GM21786 (cell line): ENCODE measurements at regions not wholly inside any gene's neighbourhood (a gene's known extent, or its start where the extent isn't known, plus 50 kb on each side); places are given as distances from the start of the nearest gene placed in this dataset.
"Not testable (repeated sequence)": the region's sequence is repeated elsewhere in the genome, so short reads cannot be mapped to it uniquely, and the experiment has no call there.

ENCODE experiments used
- ATAC-seq: cut with Tn5 transposase; IDR thresholded peaks from one replicate; pipeline ENCODE4 v1.9.1; 2021; ENCODE audit not compliant: unreplicated experiment

DNA sequence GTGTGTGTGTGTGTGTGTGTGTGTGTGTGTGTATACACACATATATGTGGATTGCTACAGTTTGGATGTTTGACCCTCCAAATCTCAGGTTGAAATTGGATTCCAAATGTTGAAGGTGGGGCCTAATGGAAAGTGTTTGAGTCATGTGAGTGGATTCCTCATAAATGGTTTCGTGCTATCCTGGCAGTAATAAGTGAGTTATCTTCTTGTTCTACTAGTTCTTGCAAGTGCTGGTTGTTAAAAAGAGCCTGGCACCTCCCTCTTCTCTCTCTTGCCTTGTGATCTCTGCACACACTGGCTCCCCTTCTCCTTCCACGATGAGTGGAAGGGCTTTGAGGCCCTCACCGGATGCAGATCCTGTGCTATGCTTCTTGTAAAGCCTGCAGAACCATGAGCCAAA lies 344.1 kb downstream of the SH2D1A start:
- no peak for ATAC-seq

DNA sequence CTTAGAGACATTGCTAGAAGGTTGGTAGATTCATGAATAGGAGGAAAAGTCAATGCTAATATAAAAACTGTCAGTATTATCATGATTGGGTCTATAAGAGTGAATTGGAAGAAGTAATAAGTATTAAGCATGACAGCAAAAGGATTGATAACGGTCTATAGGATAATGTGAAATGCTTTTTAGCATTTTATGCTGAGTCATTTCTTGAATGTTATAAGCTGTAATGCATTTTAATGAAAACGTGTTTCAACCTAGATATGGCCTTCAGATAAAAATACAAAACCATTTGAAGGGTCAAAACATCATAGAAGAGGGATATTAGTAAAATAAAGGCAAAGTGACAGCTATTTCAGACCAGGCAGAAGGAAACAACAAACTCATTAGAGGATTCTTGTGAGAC lies 353.5 kb downstream of the SH2D1A start:
- ATAC-seq = no peak

DNA sequence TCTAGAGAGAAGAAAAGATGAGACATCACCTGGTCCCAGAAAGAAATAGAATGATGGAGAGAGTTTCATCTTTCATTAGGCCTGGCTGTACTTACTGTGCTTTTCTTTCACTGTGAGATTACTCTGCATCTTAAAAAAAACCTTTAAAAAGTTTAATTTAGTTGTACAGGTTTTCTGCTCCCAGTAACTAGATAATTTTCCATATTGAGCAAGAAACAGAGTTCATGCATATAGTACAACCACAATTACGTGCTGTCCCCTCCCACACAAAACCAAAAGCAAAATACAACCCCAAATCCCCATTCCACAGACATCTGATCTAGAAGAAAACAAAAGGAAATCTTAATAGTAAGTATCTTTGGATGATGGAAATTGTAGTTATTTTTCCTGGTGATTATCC lies 371.2 kb downstream of the SH2D1A start:
- ATAC-seq = no peak

DNA sequence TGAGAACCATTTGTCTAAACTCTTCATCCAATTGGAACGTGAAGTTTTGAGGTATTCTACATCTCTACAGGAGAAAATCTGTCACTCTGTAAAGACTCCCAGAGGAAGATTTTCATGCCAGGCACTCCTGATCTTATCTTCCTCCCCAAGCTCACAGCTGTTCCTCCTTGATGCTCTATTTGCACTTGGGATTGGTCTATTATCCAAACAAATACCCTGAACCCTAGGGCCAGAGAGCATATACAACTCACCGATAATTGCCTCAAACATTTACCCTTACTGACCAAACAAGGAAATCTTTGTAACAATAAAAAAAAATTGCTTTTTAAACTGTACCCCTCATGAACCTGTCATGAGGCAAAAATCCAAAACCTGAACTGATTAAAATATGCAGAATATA lies 372.7 kb downstream of the SH2D1A start:
- ATAC-seq = no peak

DNA sequence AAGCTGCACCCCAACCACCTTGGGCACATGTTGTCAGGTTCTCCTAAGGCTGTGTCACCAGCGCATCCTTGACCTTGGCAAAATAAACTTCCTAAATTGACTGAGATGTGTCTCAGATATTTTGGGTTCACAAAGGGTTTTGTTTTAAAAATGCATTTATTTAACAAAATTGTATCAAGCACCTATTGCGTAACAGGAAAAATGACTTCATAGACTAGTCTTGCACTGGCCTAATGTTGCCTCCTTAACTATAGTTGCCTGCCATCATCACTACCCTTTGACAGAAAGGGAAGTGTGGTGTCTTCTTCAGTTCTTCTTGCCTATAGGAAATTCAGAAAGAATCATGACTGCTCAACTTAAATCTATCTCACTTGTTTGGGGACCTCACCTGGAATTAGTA lies 374.2 kb downstream of the SH2D1A start:
- no peak for ATAC-seq

DNA sequence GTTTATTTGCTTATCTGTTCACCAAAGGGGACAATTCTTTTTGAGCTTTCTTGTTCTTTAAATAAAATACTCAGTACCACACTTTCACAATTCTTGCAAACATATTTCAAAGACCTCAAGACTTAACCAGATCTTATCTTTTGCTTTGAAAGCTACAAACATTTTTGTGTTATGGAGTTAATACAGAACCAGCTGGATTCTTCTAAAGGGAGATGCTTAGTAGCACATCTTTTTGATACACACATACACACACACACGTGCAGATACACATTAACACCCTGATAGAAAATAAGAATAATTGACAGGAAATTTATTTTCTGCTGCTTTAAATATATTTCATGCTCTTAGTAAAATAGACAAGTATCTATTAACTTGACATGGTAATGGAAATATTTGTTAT lies 379.1 kb downstream of the SH2D1A start:
- no peak for ATAC-seq

DNA sequence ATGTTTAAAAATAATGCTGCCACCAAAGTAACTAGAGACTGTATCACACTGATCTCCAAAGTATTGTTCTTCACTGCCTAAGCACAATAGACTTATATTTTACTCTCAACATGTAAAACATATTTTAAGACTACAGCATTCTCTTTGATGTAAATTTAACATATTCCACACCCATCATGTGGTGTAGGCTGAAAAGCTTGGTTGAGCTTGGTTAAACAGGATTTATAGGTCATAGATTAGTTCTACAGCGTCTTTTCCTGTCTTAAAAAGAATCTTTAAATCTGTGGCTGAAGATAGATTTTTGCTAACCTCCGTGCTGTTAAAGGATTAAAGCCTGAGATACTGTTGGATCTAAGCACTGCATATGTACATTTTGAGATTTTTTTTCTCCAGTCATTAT lies 379.9 kb downstream of the SH2D1A start:
- ATAC-seq = no peak

DNA sequence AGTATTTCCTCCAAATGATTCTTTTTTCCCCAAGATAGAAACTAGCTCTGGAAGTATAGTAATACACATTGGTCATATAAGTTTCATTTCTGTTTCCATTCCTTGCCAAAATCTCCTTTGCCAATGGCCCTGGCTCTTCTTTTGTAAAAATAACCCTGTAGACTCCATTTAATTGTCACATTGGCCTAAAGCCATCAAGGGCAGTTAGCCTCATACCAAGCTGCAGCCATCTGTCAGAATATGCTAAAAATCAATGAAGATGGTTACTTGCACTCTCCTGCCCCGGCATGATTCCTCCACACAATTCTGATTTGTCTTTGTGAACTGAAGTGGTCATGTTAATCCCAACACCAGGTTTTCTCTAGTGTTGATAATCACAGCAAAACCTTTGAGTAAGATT lies 380.5 kb downstream of the SH2D1A start:
- ATAC-seq = no peak

DNA sequence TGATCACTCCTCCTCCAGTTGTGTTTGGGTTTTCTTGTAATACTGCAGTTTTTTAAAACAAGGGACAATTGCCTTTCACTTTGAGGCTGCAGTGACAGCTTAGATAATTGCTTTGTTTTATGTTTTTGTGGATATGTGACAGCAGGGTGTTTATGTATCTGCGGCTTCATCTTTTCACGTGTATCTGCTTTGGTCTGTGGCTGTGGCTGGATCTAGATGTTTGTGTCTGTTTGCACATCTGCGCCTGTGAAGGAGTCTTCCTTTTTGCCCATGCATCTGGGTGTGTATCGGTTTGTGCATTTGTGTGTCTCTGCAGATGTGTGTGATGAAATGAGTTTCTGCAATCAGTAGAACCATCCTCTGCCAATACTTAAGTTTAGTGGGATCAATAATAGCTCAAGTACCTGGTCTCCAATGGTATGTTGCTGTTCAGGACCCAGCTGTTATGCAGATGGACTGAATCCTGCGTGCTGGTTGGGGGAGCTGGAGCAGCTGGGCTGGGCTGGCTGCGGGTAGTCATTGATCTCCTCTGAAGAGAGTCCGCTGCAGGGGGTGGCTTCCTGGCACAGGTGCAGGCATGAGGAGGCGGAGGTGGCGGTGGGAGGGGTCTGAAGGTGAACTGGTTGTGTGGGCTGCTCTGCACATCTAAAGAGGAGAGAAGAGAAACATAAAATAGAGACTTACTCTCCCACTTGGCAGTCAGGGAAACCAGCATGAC lies 390.3 kb downstream of the SH2D1A start:
- ATAC-seq = no peak

DNA sequence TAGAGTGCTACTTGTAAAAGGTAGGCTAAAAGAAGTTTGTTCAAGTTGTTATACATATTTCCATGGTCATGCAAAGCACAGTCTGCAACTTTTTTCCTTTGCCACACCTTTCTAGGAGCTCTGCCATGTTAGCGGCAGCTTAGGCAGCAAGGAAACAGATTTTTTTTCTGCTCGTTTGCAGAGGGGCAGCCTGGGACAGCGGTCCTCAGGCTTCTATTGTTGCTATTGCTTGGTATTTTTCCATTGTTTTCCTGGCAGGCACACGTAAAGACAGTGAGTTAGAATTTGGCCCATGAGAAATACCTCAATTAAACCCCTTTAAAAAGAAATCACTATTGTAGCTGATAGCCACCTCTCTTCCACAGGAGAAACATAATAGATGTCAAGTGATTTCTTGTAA lies 391.4 kb downstream of the SH2D1A start:
- ATAC-seq = no peak

DNA sequence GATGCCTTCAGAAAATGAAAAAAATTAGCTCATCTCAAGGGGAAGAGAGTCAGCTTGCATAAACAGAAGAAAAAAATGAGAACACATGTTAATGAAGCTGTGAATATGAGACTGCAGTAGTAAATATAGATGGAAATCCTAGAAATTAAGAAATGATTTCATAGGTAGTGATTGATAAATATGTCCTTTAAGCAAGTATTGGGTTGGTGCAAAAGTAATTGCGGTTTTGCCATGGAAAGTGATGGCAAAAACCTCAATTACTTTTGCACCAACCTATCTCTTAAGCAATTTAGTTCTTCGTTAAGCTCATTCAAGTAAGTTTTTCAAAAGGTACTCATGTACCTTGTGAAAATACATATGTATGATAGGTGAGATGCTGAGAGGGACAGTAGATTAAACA lies 400.9 kb downstream of the SH2D1A start:
- ATAC-seq = no peak

DNA sequence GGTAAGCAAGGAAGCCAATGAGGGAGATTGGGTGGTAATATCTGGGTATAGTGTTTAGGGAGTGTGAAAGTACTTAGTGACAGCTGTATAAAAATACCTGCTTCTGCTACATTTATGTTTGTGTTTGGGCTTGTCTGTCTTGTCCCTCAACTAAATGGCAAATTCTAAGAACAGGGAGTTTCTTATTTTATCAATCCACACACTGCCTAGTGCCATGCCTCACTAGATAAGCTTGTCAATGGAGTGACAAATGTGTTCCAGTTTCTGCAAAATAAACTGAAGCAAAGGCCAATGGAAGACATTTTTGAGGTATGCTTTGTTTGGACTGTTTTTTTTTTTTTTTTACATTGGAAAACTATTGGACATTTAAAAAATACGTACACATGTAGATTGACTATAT lies 418.0 kb downstream of the SH2D1A start:
- no peak for ATAC-seq

DNA sequence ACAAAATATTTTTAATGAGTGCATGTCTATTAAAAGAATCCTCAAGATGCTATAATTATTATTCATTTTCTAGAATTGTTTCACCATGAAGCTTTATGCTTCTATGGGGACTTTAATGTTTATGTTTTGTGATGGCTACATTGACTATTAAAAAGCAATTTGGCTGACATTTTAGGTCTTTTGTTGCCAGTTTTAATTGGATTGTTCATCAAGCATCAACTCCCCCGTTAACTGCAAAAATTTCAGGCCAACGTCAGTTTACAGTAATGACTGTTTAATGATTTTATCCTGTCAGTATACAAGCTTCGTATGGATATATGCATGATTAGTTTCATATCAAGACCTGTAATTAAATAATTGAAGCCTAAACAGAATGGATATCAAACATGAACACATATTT lies 422.8 kb downstream of the SH2D1A start:
- no peak for ATAC-seq

DNA sequence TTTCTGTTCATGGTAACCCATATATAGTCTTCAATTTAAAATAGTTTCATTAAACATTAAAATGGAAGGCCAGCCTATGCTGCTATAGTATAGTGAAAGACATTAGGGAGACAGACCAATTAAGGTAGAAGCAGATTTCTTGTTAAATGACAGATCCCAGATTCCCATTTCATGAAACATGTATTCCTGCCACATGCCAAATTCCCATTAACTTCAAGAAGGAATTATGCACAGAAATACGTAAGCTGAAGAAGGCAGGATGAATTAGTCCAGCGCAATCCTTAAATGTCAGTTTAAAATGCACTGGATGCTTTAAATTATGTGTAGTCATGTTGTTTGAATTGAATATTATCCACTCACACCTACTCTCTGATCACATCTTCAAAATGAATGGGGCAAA lies 424.9 kb downstream of the SH2D1A start:
- ATAC-seq = no peak

DNA sequence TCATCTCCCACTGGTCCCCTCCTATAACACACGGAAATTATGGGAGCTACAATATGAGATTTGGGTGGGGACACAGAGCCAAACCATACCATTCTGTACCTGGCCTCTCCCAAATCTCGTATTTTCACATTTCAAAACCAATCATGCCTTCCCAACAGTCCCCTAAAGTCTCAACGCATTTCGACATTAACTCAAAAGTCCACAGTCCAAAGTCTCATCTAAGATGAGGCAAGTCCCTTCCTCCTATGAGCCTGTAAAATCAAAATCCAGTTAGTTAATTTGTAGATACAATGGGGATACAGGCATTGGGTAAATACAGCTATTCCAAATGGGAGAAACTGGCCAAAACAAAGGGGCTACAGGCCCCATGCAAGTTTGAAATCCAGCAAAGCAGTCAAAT lies 441.9 kb downstream of the SH2D1A start:
- not testable (repeated sequence) for ATAC-seq

DNA sequence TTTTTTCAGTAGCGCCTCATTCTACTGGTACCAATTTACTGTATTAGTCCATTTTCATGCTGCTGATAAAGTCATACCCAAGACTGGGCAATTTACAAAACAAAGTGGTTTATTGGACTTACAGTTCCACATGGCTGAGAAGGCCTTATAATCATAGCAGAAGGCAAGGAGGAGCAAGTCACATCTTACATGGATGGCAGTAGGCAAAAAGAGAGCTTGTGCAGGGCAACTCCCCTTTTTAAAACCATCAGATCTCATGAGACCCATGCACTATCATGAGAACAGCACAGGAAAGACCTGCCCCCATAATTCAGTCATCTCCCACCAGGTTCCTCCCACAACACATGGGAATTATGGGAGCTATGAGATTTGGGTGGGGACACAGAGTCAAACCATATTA lies 443.5 kb downstream of the SH2D1A start:
- ATAC-seq = not testable (repeated sequence)

DNA sequence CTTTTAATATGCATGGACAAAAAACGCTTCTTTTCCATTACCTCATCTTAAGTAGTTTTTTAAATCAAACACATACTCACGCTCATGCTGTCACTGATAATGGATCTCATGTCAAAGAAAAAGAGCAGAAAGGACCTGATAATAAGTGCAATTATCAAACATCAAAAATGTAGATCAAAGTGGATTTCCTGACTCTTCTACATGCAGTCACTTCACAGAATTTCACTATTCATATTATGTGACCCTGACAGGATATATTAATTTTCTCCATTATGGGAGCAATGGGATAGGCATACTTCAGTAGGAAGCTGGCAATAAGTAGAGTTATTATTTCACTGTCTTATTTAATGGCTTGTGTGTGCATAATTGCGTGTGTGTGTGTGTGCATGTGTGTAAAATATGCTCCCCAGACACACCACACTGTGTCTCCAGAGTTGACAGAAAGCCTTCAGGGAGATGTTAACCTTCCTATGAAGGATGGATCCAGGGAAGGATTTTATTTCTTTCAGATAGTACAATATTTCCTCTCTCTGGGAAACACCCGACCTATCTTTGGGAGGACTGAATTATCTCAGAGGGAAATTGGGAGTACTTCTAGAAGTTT lies 445.2 kb downstream of the SH2D1A start:
- ATAC-seq = no peak

DNA sequence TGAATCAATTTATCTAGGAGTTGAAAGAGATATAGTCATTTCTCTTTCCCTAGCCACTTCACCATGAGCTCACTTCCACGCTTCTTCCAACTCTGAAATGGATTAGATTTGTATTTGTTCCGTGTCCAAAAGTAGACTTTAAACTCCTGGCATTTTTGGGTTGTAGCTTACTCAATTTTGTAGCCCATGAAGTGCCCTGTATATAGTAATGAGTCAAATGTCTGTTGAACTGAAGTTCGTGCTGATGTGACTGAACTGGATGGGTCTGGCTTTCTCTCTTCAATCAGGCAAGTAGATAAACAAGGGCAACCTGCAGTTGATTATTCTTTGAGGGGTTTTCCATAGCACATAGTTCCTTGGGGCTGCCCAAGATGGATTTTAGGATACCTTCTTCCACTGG lies 450.6 kb downstream of the SH2D1A start:
- no peak for ATAC-seq

DNA sequence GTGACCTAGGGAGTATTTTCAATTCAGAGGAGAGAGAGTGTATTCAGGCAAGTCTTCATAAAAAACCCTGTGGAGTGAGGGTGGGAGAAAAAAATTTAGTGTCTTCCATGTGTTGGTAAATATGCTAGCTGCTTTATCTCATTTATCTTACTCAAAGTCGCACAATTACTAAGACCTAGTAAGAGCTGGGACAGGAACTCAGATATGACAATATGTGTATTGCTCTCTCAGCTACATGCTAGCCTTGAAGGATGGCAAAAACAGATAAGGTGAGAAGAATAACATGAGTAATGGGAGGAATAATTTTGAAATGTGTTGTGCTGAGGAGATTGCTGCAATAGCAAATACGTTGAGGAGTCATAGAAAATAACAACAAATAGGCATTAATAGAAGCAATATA lies 458.6 kb downstream of the SH2D1A start:
- no peak for ATAC-seq

DNA sequence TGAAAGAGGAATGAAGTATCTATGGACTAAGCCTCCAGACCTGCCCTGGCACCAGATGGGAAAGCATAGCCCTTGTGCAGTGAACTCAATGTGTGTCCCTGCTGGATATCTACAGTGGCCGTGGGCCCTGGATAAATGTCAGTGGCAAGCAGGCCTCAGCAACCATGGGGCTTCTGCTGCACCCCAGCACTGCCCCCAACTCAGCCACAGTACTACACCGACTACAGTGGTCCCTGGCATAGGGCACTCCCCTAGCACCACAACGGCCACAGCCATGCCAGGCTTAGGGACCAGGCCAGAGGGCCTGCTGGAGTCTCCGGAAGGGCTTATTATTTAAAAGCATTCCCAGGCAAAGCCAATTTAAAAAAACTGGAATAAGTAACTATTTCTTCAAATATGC lies 459.1 kb downstream of the SH2D1A start:
- no peak for ATAC-seq

DNA sequence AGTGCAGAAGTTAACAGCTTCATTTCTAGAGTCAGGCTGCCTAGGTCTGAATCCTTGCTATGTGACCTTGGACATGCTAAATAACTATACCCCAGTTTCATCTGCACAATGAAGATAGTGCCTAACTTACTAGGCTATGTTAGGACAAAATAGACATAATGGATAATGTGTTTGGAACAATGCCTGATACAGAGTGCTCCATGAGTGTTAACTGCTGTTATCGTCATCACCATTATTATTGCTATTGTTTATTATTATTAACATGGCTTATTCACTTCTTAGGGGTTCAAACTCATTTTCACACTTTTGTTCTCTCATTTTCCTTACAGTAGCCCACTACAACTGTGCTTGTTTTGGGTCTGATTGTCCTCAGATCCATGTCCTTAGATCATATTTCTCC lies 467.7 kb downstream of the SH2D1A start:
- ATAC-seq = no peak

DNA sequence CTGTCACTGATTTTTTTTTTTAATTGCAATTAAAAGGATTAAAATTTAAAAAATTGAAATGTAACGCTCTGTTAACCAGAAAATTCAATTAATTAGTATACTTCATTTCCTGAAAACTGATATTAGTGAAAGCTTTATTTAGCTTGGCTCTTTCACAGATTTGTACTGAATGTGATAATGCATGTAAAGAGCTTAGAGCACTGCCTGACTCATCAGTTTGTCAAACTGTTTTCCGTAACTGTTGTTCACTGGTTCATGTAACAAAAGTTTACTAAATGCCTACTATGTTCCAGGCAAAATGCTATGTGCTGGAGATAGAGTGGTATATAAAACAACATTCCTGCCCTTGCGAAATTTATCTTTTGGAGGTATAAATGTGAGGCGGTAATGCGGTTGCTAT lies 471.7 kb downstream of the SH2D1A start:
- ATAC-seq = no peak

DNA sequence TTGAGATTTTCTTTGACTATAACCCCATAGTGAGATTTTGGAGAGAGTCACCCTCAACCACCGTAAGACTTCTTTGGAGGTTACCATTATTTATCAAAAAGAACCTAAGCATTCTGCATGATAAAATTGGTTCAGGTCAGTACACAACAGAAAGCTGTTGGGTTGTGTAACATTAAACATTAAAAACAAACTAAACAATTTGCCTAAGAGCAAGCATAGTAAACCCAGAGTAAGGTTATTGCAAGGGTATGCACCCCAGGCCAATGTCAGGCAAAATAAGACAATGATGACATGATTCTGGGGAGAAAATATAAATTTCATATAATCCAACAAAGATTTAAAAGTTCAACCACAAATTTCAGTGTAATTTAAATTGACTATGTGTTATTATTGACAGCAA lies 472.4 kb downstream of the SH2D1A start:
- ATAC-seq = no peak
